Bronchial epithelial cell (primary cell): ENCODE measurements at regions not wholly inside any gene's neighbourhood (a gene's known extent, or its start where the extent isn't known, plus 50 kb on each side); places are given as distances from the start of the nearest gene placed in this dataset.

Source experiments
- DNase-seq: peaks from one replicate; pipeline ENCODE4 v3.0.0-alpha.2; 2010; ENCODE audit warnings: low read depth
- FAIRE-seq: peaks from 2 replicates; lab custom pipeline; 2011; peaks lifted over from hg19 to GRCh38; lab: Jason Lieb, UNC
- H3K27me3 ChIP-seq: 2 replicates; pipeline ENCODE4 v1.5.1; 2011; ENCODE audit warnings: low read length; ENCODE audit not compliant: control insufficient read depth, insufficient read depth
- H3K36me3 ChIP-seq: 2 replicates; pipeline ENCODE4 v1.5.1; 2011; ENCODE audit warnings: low read length; ENCODE audit not compliant: control insufficient read depth, insufficient read depth
- H3K4me3 ChIP-seq: 2 replicates; pipeline ENCODE4 v1.5.1; 2011; ENCODE audit warnings: mild to moderate bottlenecking, low read depth, low read length, control low read depth
- TF ChIP-seq, protein P1 (sequence below): IDR thresholded peaks from 2 replicates; pipeline ENCODE4 v1.5.1; 2011; ENCODE audit warnings: mild to moderate bottlenecking, moderate library complexity, low read length, control low read depth, inconsistent platforms; ENCODE audit not compliant: insufficient read depth, severe bottlenecking

DNA sequence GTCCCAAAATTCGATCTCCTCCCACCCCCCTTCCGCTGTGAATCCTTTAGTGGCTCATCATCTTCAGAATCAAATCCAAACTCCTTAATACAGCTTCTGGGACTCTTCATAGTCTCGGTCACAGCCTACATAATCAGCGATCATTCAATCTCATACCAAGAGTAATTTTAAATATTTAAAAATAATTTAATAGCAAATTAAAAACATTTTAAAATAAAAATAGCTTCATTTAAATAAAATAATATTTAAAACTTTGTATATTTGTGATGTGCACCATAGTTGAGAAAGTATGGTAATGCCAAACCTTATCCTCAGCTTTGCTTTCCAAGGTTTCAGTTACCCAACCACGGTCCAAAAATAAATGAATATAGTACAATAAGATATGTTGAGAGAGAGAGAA, 70.0 kb upstream of the NR3C1 start:
- no peaks in the 10 kb centered on the region for H3K27me3 ChIP-seq
- DNase-seq (no peak), FAIRE-seq (no peak)
- no peak overlapping the region for H3K4me3 ChIP-seq
- H3K36me3 ChIP-seq: no peaks in the 10 kb centered on the region
- TF ChIP-seq, protein P1, sequence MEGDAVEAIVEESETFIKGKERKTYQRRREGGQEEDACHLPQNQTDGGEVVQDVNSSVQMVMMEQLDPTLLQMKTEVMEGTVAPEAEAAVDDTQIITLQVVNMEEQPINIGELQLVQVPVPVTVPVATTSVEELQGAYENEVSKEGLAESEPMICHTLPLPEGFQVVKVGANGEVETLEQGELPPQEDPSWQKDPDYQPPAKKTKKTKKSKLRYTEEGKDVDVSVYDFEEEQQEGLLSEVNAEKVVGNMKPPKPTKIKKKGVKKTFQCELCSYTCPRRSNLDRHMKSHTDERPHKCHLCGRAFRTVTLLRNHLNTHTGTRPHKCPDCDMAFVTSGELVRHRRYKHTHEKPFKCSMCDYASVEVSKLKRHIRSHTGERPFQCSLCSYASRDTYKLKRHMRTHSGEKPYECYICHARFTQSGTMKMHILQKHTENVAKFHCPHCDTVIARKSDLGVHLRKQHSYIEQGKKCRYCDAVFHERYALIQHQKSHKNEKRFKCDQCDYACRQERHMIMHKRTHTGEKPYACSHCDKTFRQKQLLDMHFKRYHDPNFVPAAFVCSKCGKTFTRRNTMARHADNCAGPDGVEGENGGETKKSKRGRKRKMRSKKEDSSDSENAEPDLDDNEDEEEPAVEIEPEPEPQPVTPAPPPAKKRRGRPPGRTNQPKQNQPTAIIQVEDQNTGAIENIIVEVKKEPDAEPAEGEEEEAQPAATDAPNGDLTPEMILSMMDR: no peak

DNA sequence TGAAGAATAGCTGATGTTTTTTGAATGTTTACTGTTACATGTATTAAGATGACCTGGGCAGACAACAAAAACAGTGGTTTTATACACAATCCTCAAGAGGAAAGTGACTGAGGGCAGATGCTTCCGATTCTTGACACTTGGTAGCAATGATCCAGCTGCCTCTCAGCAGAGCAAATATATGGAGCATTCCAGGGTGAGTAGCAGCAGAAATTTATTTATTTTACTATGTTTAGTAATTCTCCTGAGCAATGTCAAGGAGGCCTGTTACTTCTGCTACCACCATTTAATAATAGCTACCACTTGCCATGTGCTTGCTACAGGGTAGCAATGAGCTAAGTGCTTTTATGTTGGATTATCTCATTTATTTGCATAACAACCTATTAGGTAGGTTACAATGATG, 69.1 kb upstream of the NR3C1 start:
- TF ChIP-seq, protein P1: no peak
- Histone ChIP-seq H3K4me3 (no peak overlapping the region), H3K36me3 (no peaks in the 10 kb centered on the region), H3K27me3 (no peaks in the 10 kb centered on the region)
- DNase-seq (no peak), FAIRE-seq (no peak)

DNA sequence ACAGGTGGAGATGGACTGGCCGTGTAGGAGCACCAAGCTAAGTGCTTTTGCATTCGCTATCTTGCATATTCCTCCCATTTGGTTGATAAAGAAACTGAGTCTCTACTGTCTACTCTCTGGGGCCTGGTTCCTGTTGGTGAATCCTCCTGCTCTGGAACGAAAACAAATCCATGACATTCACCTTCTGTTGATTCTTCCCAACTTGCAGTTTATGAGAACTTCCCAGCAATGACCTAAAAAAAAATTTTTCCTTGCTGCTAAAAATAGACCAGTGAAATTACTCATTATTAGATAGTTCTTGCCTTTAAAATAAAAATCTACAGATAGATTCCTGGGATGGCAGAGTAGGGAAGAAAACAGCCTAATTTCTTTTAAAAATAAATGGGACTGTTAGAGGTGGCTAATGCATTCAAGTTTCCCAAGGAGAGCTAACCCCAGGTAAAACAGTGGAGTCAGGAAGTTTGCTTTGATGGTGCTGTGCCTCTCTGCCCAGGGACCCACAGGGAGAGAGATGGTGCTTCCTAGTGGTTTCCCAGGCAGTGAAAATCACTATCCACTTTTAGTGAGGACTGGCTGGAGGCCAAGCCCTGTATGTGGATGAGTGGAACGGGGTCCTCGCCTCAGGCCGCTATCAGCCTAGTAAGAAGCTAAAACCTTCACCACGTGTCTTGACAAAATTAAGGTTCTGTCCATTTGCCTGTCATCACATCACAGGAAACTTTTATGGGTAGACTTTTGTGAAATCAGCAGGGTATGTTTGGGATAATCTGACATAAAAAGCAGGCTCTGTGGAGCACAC, 68.4 kb upstream of the NR3C1 start:
- TF ChIP-seq, protein P1: no peak
- no peak for FAIRE-seq
- no peaks in the 10 kb centered on the region for H3K36me3 ChIP-seq
- DNase-seq: no peak
- H3K27me3 ChIP-seq: no peaks in the 10 kb centered on the region
- no peak overlapping the region for H3K4me3 ChIP-seq

GRCh38 chr5:143471041-143471509, 67.6 kb upstream of the NR3C1 start:
- H3K4me3 ChIP-seq: no peak overlapping the region
- no peaks in the 10 kb centered on the region for H3K36me3 ChIP-seq
- TF ChIP-seq, protein P1: no peak
- FAIRE-seq (no peak), DNase-seq (peak; percentile 59)
- no peaks in the 10 kb centered on the region for H3K27me3 ChIP-seq

DNA sequence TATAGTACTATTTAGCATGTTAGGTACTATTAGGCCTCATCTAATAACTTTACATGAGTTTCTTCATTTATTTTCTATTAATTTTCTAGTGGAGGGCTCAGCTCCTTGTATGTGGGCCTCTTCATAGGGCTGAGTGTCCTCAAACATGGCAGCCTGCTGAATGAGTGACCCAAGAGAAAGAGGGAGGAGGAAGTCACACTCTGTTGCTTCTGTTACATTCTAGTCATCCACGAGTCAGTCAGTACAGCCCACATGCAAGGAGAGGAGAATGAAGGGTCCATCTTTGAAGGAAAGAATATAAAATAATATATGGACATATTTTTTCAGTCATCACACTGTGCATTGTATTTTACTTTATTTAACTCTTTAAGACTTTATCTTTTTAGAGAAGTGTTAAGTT, 66.6 kb upstream of the NR3C1 start:
- H3K27me3 ChIP-seq: no peaks in the 10 kb centered on the region
- H3K36me3 ChIP-seq: no peaks in the 10 kb centered on the region
- FAIRE-seq (no peak), DNase-seq (no peak)
- no peak overlapping the region for H3K4me3 ChIP-seq
- TF ChIP-seq, protein P1: no peak
